Mesothelial cell of epicardium (in vitro differentiated cells): ENCODE measurements at regions not wholly inside any gene's neighbourhood (a gene's known extent, or its start where the extent isn't known, plus 50 kb on each side); places are given as distances from the start of the nearest gene placed in this dataset.

Experiments
- DNase-seq, 2 experiments: peaks; one replicate each; pipeline ENCODE4 v3.0.0; 2021; ENCODE audit warnings: low spot score in 2 of 2; ENCODE audit not compliant: unreplicated experiment in 2 of 2
- H3K27ac Mint-ChIP-seq: 2 replicates; pipeline ENCODE4 v1.8.0; 2021; ENCODE audit warnings: mixed read lengths
- H3K27me3 Mint-ChIP-seq: 2 replicates; pipeline ENCODE4 v1.8.0; 2021; ENCODE audit warnings: low read depth, mixed read lengths
- H3K36me3 Mint-ChIP-seq: 2 replicates; pipeline ENCODE4 v1.8.0; 2021; ENCODE audit warnings: mixed read lengths
- H3K4me1 Mint-ChIP-seq: 2 replicates; pipeline ENCODE4 v1.8.0; 2021; ENCODE audit warnings: mixed read lengths
- H3K4me3 Mint-ChIP-seq: 2 replicates; pipeline ENCODE4 v1.8.0; 2021; ENCODE audit warnings: mild to moderate bottlenecking, moderate library complexity, mixed read lengths
- H3K9me3 Mint-ChIP-seq: 2 replicates; pipeline ENCODE4 v1.8.0; 2021; ENCODE audit warnings: mixed read lengths
- CTCF ChIP-seq: fragments of 200-600 bp; sonication (generic); IDR thresholded peaks from one replicate; pipeline ENCODE4 v1.5.0; 2021; ENCODE audit warnings: antibody characterized with exemption; ENCODE audit not compliant: unreplicated experiment

- peak overlapping the region; percentile 86 for H3K27ac Mint-ChIP-seq
- no peaks in the 10 kb centered on the region for H3K36me3 Mint-ChIP-seq
- peaks cover 7% of the 10 kb centered on the region for H3K9me3 Mint-ChIP-seq
- H3K4me1 Mint-ChIP-seq: peaks cover 45% of the 10 kb centered on the region
- peaks cover 1% of the 10 kb centered on the region for H3K27me3 Mint-ChIP-seq
- DNase-seq: peak in 1 of 2 experiments; percentile 56
- TF ChIP-seq CTCF: no peak
- H3K4me3 Mint-ChIP-seq: peak overlapping the region; percentile 18
Observed at GRCh38 chrX:39730662-39731329, 367.0 kb downstream of the BCOR start.

GRCh38 chrX:39731330-39731667 is 366.5 kb downstream of the BCOR start:
- Mint-ChIP-seq H3K27me3 (peaks cover 1% of the 10 kb centered on the region), H3K4me1 (peaks cover 42% of the 10 kb centered on the region), H3K9me3 (peaks cover 7% of the 10 kb centered on the region), H3K27ac (peak overlapping the region; percentile 86), H3K36me3 (no peaks in the 10 kb centered on the region), H3K4me3 (no peak overlapping the region)
- TF ChIP-seq CTCF: no peak
- no peak for DNase-seq

GRCh38 chrX:39731735-39732134 is 366.0 kb downstream of the BCOR start:
- H3K9me3 Mint-ChIP-seq: peaks cover 7% of the 10 kb centered on the region
- no peak overlapping the region for H3K4me3 Mint-ChIP-seq
- H3K4me1 Mint-ChIP-seq: peaks cover 38% of the 10 kb centered on the region
- H3K36me3 Mint-ChIP-seq: no peaks in the 10 kb centered on the region
- peaks cover 1% of the 10 kb centered on the region for H3K27me3 Mint-ChIP-seq
- H3K27ac Mint-ChIP-seq: peak overlapping the region; percentile 86
- no peak for DNase-seq
- TF ChIP-seq CTCF: no peak

- Mint-ChIP-seq H3K4me3 (no peak overlapping the region), H3K27me3 (peaks cover 1% of the 10 kb centered on the region), H3K36me3 (no peaks in the 10 kb centered on the region), H3K27ac (no peak overlapping the region), H3K4me1 (peaks cover 23% of the 10 kb centered on the region), H3K9me3 (peaks cover 5% of the 10 kb centered on the region)
- no peak for DNase-seq
- no peak for TF ChIP-seq CTCF
Observed at GRCh38 chrX:39733745-39734144, 364.0 kb downstream of the BCOR start.

- peaks cover 23% of the 10 kb centered on the region for H3K4me1 Mint-ChIP-seq
- no peaks in the 10 kb centered on the region for H3K36me3 Mint-ChIP-seq
- no peak overlapping the region for H3K27ac Mint-ChIP-seq
- H3K4me3 Mint-ChIP-seq: no peak overlapping the region
- peaks cover 1% of the 10 kb centered on the region for H3K27me3 Mint-ChIP-seq
- peaks cover 6% of the 10 kb centered on the region for H3K9me3 Mint-ChIP-seq
- TF ChIP-seq CTCF: no peak
- no peak for DNase-seq
Observed at GRCh38 chrX:39734174-39734776, 363.5 kb downstream of the BCOR start.
